NCI-H1694 (cell line): ENCODE measurements at regions not wholly inside any gene's neighbourhood (a gene's known extent, or its start where the extent isn't known, plus 50 kb on each side); places are given as distances from the start of the nearest gene placed in this dataset.

Experiments
- DNase-seq: peaks from one replicate; lab custom pipeline; 2025; lab: John Stamatoyannopoulos, UW

GRCh38 chr9:12933957-12934356 lies 159.1 kb downstream of the LURAP1L start:
- DNase-seq, result no peak

GRCh38 chr9:12934545-12935272 lies 159.9 kb downstream of the LURAP1L start:
- no peak for DNase-seq

- DNase-seq, result no peak
Measured at GRCh38 chr9:12935714-12936113, 160.9 kb downstream of the LURAP1L start.

GRCh38 chr9:12954441-12954840 lies 179.6 kb downstream of the LURAP1L start:
- no peak for DNase-seq

GRCh38 chr9:12955510-12956163 lies 180.8 kb downstream of the LURAP1L start:
- DNase-seq, result no peak

- no peak for DNase-seq
Measured at GRCh38 chr9:12956261-12956660, 181.4 kb downstream of the LURAP1L start.

GRCh38 chr9:12956805-12957204 lies 182.0 kb downstream of the LURAP1L start:
- no peak for DNase-seq

GRCh38 chr9:12958279-12958678 lies 183.5 kb downstream of the LURAP1L start:
- DNase-seq, result no peak

- DNase-seq, result no peak
Measured at GRCh38 chr9:12958708-12959107, 183.9 kb downstream of the LURAP1L start.

- no peak for DNase-seq
Measured at GRCh38 chr9:12961276-12961809, 186.5 kb downstream of the LURAP1L start.

- no peak for DNase-seq
Measured at GRCh38 chr9:12963537-12963936, 188.7 kb downstream of the LURAP1L start.

GRCh38 chr9:12964271-12964670 lies 189.5 kb downstream of the LURAP1L start:
- DNase-seq, result no peak

GRCh38 chr9:12965303-12965702 lies 190.5 kb downstream of the LURAP1L start:
- no peak for DNase-seq

- DNase-seq, result no peak
Measured at GRCh38 chr9:12968093-12968492, 193.3 kb downstream of the LURAP1L start.

GRCh38 chr9:12972608-12973589 lies 198.1 kb downstream of the LURAP1L start:
- no peak for DNase-seq

GRCh38 chr9:12973710-12974109 lies 198.9 kb downstream of the LURAP1L start:
- no peak for DNase-seq

- no peak for DNase-seq
Measured at GRCh38 chr9:12974671-12975070, 199.9 kb downstream of the LURAP1L start.

- DNase-seq, result no peak
Measured at GRCh38 chr9:12975496-12975895, 200.7 kb downstream of the LURAP1L start.

- DNase-seq, result no peak
Measured at GRCh38 chr9:12980085-12980851, 205.4 kb downstream of the LURAP1L start.

- DNase-seq, result no peak
Measured at GRCh38 chr9:12988258-12988657, 213.4 kb downstream of the LURAP1L start.

- no peak for DNase-seq
Measured at GRCh38 chr9:12989669-12990068, 214.8 kb downstream of the LURAP1L start.
